HG03442 (cell line): ENCODE measurements at regions not wholly inside any gene's neighbourhood (a gene's known extent, or its start where the extent isn't known, plus 50 kb on each side); places are given as distances from the start of the nearest gene placed in this dataset.

Experiments
- ATAC-seq: cut with Tn5 transposase; IDR thresholded peaks from one replicate; pipeline ENCODE4 v1.9.1; 2021; ENCODE audit warnings: mild to moderate bottlenecking, moderate library complexity; ENCODE audit not compliant: unreplicated experiment

GRCh38 chr20:10951216-10951615 lies 277.4 kb upstream of the JAG1 start:
- no peak for ATAC-seq

GRCh38 chr20:10951904-10952303 lies 278.1 kb upstream of the JAG1 start:
- ATAC-seq: no peak

- no peak for ATAC-seq
Observed at GRCh38 chr20:10953437-10953836, 279.6 kb upstream of the JAG1 start.

GRCh38 chr20:10954137-10954840 lies 280.5 kb upstream of the JAG1 start:
- ATAC-seq: no peak

GRCh38 chr20:10954908-10955580 lies 281.2 kb upstream of the JAG1 start:
- ATAC-seq: no peak

GRCh38 chr20:10958279-10958678 lies 284.5 kb upstream of the JAG1 start:
- ATAC-seq: no peak

- no peak for ATAC-seq
Observed at GRCh38 chr20:10960416-10960815, 286.6 kb upstream of the JAG1 start.

GRCh38 chr20:10961651-10962288 lies 288.0 kb upstream of the JAG1 start:
- ATAC-seq: no peak

GRCh38 chr20:10962937-10963336 lies 289.1 kb upstream of the JAG1 start:
- no peak for ATAC-seq

- no peak for ATAC-seq
Observed at GRCh38 chr20:10963717-10964266, 290.0 kb upstream of the JAG1 start.

- no peak for ATAC-seq
Observed at GRCh38 chr20:10965936-10966470, 292.2 kb upstream of the JAG1 start.

GRCh38 chr20:10970109-10970508 lies 296.3 kb upstream of the JAG1 start:
- no peak for ATAC-seq

GRCh38 chr20:10971096-10971495 lies 297.3 kb upstream of the JAG1 start:
- no peak for ATAC-seq

GRCh38 chr20:10972219-10972860 lies 298.5 kb upstream of the JAG1 start:
- ATAC-seq: no peak

- ATAC-seq: no peak
Observed at GRCh38 chr20:10976051-10976450, 302.3 kb upstream of the JAG1 start.

GRCh38 chr20:10978019-10978702 lies 304.4 kb upstream of the JAG1 start:
- ATAC-seq: no peak

GRCh38 chr20:10978713-10979112 lies 304.9 kb upstream of the JAG1 start:
- no peak for ATAC-seq

GRCh38 chr20:10982692-10983091 lies 308.9 kb upstream of the JAG1 start:
- no peak for ATAC-seq

GRCh38 chr20:10984294-10984693 lies 310.5 kb upstream of the JAG1 start:
- no peak for ATAC-seq

GRCh38 chr20:10984913-10985312 lies 311.1 kb upstream of the JAG1 start:
- no peak for ATAC-seq

GRCh38 chr20:10985536-10985935 lies 311.7 kb upstream of the JAG1 start:
- no peak for ATAC-seq
